OCI-LY7 (cell line): ENCODE measurements at regions not wholly inside any gene's neighbourhood (a gene's known extent, or its start where the extent isn't known, plus 50 kb on each side); places are given as distances from the start of the nearest gene placed in this dataset.

Experiments used
- BruUV-seq: library from RNA; stranded (reverse); fragments of 400-500 nt; replicated peaks from 2 replicates; lab custom pipeline; 2021; lab: Mats Ljungman, UMichigan
- CTCF ChIA-PET: fragments of 300-600 bp; sonication (Branson Sonifier 250); formaldehyde crosslinking; loops from one replicate; lab custom pipeline; 2022; ENCODE audit warnings: antibody characterized with exemption; ENCODE audit not compliant: unreplicated experiment; lab: Charles Lee
- POLR2A ChIA-PET: fragments of 300-600 bp; sonication (Branson Sonifier 250); formaldehyde crosslinking; loops from one replicate; lab custom pipeline; 2022; ENCODE audit warnings: antibody characterized with exemption; lab: Charles Lee
- DNase-seq: peaks from one replicate; pipeline ENCODE4 v3.0.0-alpha.2; 2015; ENCODE audit warnings: low spot score
- H2AFZ ChIP-seq: fragments of 200-600 bp; sonication (generic), shearing (Covaris generic); 2 replicates; pipeline ENCODE4 v1.6.1; 2014; ENCODE audit warnings: mild to moderate bottlenecking, antibody characterized with exemption, low read length, moderate library complexity
- H3K27ac ChIP-seq: fragments of 200-600 bp; sonication (generic); 2 replicates; pipeline ENCODE4 v1.5.1; 2014; ENCODE audit warnings: mixed run types, low read depth, mild to moderate bottlenecking, moderate library complexity, low read length, inconsistent platforms; ENCODE audit not compliant: poor library complexity, severe bottlenecking
- H3K36me3 ChIP-seq: fragments of 200-600 bp; sonication (generic); 2 replicates; pipeline ENCODE4 v1.6.1; 2014; ENCODE audit warnings: mild to moderate bottlenecking, antibody characterized with exemption, low read length, moderate library complexity, mixed read lengths; ENCODE audit not compliant: insufficient read depth
- H3K4me1 ChIP-seq: fragments of 200-600 bp; sonication (generic); 2 replicates; pipeline ENCODE4 v1.5.1; 2014; ENCODE audit warnings: mild to moderate bottlenecking, low read length; ENCODE audit not compliant: insufficient read depth, poor library complexity, severe bottlenecking
- H3K4me2 ChIP-seq: fragments of 200-600 bp; sonication (generic); 2 replicates; pipeline ENCODE4 v1.6.1; 2014; ENCODE audit warnings: mild to moderate bottlenecking, low read length
- H3K4me3 ChIP-seq: fragments of 200-600 bp; sonication (generic); 2 replicates; pipeline ENCODE4 v1.5.1; 2014; ENCODE audit warnings: mild to moderate bottlenecking, low read depth, low read length; ENCODE audit not compliant: poor library complexity, severe bottlenecking
- H3K79me2 ChIP-seq: fragments of 200-600 bp; sonication (generic); 2 replicates; pipeline ENCODE4 v1.6.1; 2016; ENCODE audit warnings: low read depth, mild to moderate bottlenecking, low read length, moderate library complexity, mixed read lengths; ENCODE audit not compliant: insufficient read depth
- H3K9me2 ChIP-seq: fragments of 200-600 bp; sonication (generic); 2 replicates; pipeline ENCODE4 v1.6.1; 2016; ENCODE audit warnings: mild to moderate bottlenecking, low read length, mixed read lengths; ENCODE audit not compliant: insufficient read depth
- H3K9me3 ChIP-seq: fragments of 200-600 bp; sonication (generic); 2 replicates; pipeline ENCODE4 v1.6.1; 2014; ENCODE audit warnings: mild to moderate bottlenecking, mixed run types, low read length, mixed read lengths
- H4K20me1 ChIP-seq: fragments of 200-600 bp; sonication (generic); 2 replicates; pipeline ENCODE4 v1.6.1; 2014; ENCODE audit warnings: mild to moderate bottlenecking, antibody characterized with exemption, low read length, moderate library complexity, mixed read lengths; ENCODE audit not compliant: insufficient read depth
- EZH2phosphoT487 ChIP-seq: fragments of 200-600 bp; sonication (generic); IDR thresholded peaks from 2 replicates; pipeline ENCODE4 v1.6.1; 2018; ENCODE audit warnings: low read depth, borderline replicate concordance, mild to moderate bottlenecking, mixed run types, antibody characterized with exemption, low read length, moderate library complexity, mixed read lengths
- intact Hi-C: fragments of 100-400 bp; cut with micrococcal nuclease; formaldehyde crosslinking; loops from one replicate; pipeline ENCODE4 v1.10.0; 2022; ENCODE audit not compliant: unreplicated experiment
- TF ChIP-seq, protein P1 (sequence below): fragments of 200-600 bp; sonication (generic); conservative IDR thresholded peaks from 2 replicates; pipeline ENCODE4 v1.5.1; 2014; ENCODE audit warnings: mild to moderate bottlenecking, antibody characterized with exemption, low read length, moderate library complexity, mixed read lengths

DNA sequence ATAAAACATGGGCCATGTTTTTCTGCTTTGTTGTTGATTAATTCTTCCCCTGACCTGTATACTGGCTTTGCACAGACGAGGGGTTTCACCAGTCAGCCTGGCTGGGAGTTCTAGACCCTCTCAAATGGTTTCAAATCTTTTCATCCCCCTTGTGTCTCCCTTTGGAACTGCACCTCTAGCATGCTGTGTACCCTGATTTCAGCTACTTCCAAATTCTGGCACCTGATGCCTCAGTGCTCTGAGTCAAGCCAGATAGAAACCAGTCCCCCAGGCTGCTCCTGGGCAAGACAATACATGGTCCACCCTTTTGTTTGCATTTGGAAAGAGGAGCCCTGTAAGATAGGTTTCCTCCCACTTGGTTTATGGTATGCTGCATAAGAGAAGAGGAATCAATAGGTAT, 290.2 kb downstream of the BTBD3 start:
- intact Hi-C loops: no loop called here
- no TSS peak for BruUV-seq

DNA sequence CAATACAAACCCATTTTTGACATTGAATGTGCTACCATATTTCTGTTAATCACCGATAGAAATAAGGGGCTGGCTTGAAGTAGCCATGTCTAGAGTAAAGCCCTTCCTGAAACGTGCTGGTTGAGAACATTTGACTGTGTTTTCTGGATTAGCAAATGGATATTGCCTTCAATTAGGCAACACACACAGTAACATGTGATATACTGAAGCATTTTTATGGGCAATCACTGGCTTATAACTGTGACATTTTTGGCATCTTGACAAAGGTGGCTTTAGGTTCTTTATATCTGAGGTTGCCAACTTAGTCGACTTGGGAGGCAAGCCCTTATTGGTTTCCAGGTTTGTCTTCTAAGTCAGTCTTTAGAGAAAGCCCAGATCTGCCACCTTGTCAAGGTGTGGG, 292.9 kb downstream of the BTBD3 start:
- Histone ChIP-seq H3K4me3 (no peak overlapping the region), H3K9me2 (no peaks in the 10 kb centered on the region), H4K20me1 (no peaks in the 10 kb centered on the region), H3K9me3 (no peaks in the 10 kb centered on the region), H3K4me2 (no peak overlapping the region), H3K36me3 (no peaks in the 10 kb centered on the region), H2AFZ (no peak overlapping the region), H3K79me2 (no peaks in the 10 kb centered on the region), H3K4me1 (no peaks in the 10 kb centered on the region), H3K27ac (no peak overlapping the region)
- intact Hi-C loops: no loop called here
- POLR2A ChIA-PET: no interaction called here
- DNase-seq: no peak
- no peak for TF ChIP-seq EZH2phosphoT487
- TF ChIP-seq, protein P1, sequence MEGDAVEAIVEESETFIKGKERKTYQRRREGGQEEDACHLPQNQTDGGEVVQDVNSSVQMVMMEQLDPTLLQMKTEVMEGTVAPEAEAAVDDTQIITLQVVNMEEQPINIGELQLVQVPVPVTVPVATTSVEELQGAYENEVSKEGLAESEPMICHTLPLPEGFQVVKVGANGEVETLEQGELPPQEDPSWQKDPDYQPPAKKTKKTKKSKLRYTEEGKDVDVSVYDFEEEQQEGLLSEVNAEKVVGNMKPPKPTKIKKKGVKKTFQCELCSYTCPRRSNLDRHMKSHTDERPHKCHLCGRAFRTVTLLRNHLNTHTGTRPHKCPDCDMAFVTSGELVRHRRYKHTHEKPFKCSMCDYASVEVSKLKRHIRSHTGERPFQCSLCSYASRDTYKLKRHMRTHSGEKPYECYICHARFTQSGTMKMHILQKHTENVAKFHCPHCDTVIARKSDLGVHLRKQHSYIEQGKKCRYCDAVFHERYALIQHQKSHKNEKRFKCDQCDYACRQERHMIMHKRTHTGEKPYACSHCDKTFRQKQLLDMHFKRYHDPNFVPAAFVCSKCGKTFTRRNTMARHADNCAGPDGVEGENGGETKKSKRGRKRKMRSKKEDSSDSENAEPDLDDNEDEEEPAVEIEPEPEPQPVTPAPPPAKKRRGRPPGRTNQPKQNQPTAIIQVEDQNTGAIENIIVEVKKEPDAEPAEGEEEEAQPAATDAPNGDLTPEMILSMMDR: no peak
- CTCF ChIA-PET: no interaction called here
- no TSS peak for BruUV-seq

More for the DNA sequence above, 290.2 kb downstream of the BTBD3 start:
- Histone ChIP-seq H2AFZ (no peak overlapping the region), H3K27ac (no peak overlapping the region), H3K4me3 (no peak overlapping the region), H3K4me2 (no peak overlapping the region), H3K9me2 (no peaks in the 10 kb centered on the region), H3K79me2 (no peaks in the 10 kb centered on the region), H3K36me3 (no peaks in the 10 kb centered on the region), H3K9me3 (no peaks in the 10 kb centered on the region), H4K20me1 (no peaks in the 10 kb centered on the region), H3K4me1 (no peaks in the 10 kb centered on the region)
- CTCF ChIA-PET: no interaction called here
- DNase-seq: peak; percentile 4
- TF ChIP-seq EZH2phosphoT487: no peak
- TF ChIP-seq, protein P1: peak; percentile 68
- POLR2A ChIA-PET: no interaction called here

DNA sequence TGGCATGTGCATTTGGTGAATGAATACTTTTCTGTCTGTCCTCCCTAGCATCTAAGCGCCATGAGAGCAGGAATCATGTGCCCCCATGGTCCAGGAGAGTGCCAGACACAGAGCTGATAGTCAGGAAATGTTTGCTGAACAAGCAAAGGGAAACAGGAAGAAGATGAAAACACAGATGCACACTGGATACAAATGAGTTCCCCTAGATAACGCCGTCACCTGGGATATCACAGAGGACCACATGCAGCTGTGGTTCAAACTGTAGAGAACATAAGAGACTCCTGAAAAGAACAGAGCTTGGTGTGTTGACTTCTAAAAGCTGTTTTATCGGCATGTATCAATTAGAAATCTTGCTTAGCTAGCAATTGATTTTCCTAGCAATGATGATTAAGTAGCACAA, 293.7 kb downstream of the BTBD3 start:
- no peak for DNase-seq
- no TSS peak for BruUV-seq
- no peak for TF ChIP-seq EZH2phosphoT487
- TF ChIP-seq, protein P1: no peak
- no peaks in the 10 kb centered on the region for H3K9me3 ChIP-seq
- POLR2A ChIA-PET: no interaction called here
- no peak overlapping the region for H3K4me3 ChIP-seq
- H3K9me2 ChIP-seq: no peaks in the 10 kb centered on the region
- H3K36me3 ChIP-seq: no peaks in the 10 kb centered on the region
- H4K20me1 ChIP-seq: no peaks in the 10 kb centered on the region
- no peak overlapping the region for H2AFZ ChIP-seq
- no peak overlapping the region for H3K4me2 ChIP-seq
- intact Hi-C loops: no loop called here
- no peaks in the 10 kb centered on the region for H3K79me2 ChIP-seq
- no peaks in the 10 kb centered on the region for H3K4me1 ChIP-seq
- H3K27ac ChIP-seq: no peak overlapping the region
- CTCF ChIA-PET: no interaction called here
